ENCODE measurements at regions not wholly inside any gene's neighbourhood (a gene's known extent, or its start where the extent isn't known, plus 50 kb on each side); places are given as distances from the start of the nearest gene placed in this dataset.

DNA sequence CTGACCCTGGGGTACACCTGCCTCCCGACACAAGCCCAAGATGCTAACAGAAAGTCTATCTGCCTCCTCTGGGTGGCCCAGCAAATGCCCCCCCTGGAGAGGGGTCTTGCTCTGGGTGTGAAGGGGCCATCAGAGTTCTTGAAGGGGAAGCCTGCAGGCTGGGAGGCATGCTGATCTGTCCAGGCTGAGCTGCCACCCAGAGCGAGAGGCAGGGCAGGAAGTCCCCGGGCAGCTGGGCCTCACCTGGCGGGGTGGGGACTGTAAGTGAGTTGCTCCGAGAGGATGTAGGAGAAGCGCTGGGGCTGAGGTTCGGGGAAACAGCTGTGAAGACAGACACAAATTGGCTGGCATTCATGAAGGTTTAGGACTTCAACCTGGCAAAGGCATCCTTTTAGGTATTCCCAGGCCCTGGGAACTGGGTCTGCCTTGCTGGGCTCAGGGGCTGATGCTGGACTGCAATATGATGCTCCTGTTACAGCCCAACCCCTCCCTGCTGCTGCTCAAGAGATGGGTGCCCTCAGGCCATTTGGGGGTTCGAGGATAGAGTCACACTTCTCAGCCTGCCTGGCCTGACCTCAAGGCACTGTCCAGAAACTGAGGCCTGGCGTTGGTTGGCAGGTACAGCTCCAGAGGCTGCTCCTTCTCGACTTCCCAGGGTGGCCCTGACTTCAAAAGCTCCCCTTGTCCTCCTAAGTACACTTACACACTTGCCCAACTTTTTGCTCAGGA lies 60.2 kb upstream of the LYVE1 start:
- intact Hi-C loops (cut with DNase I; ENCODE audit: low total_unique reads) = no loop called here
- H3K4me3 ChIP-seq (ENCODE audit: low read depth, poor library complexity, severe bottlenecking) = no peak overlapping the region
- TF ChIP-seq, protein P1, sequence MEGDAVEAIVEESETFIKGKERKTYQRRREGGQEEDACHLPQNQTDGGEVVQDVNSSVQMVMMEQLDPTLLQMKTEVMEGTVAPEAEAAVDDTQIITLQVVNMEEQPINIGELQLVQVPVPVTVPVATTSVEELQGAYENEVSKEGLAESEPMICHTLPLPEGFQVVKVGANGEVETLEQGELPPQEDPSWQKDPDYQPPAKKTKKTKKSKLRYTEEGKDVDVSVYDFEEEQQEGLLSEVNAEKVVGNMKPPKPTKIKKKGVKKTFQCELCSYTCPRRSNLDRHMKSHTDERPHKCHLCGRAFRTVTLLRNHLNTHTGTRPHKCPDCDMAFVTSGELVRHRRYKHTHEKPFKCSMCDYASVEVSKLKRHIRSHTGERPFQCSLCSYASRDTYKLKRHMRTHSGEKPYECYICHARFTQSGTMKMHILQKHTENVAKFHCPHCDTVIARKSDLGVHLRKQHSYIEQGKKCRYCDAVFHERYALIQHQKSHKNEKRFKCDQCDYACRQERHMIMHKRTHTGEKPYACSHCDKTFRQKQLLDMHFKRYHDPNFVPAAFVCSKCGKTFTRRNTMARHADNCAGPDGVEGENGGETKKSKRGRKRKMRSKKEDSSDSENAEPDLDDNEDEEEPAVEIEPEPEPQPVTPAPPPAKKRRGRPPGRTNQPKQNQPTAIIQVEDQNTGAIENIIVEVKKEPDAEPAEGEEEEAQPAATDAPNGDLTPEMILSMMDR (IDR thresholded peaks at IDR 0.05) = no peak
- TF ChIP-seq POLR2A (IDR thresholded peaks at IDR 0.05) = no peak
- 88 to 90% methylated on average over 10 of the region's 10 CpGs for WGBS, 2 donors
- peak in 1 of 2 donors; percentile 76 for DNase-seq (ENCODE audit: low spot score in 2 of 2)

DNA sequence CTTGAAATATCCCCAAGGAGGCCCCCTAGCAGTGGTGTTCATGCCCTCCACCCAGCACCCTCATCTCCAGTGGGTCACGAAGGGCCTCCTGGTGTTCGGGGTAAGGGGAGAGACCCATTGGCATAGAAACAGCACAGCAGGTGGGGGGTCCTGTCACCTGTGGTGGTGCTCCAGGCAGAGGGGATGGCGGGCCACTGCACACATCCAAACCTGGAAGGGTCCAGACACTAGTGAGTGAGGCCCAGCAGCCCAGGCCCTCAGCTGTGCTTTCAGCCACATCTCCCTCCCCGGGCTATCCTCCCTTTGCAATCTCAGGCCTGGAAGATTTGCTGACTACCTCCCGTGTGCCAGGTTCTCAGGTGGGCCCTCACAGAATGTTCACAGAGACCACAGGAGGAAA lies 59.4 kb upstream of the LYVE1 start:
- DNase-seq (ENCODE audit: low spot score in 2 of 2) = peak in 1 of 2 donors; percentile 70
- TF ChIP-seq, protein P1 (IDR thresholded peaks at IDR 0.05) = no peak
- TF ChIP-seq POLR2A (IDR thresholded peaks at IDR 0.05) = no peak
- intact Hi-C loops (cut with DNase I; ENCODE audit: low total_unique reads) = no loop called here
- 87 to 100% methylated on average over 5 of the region's 5 CpGs for WGBS, 2 donors
- no peak overlapping the region for H3K4me3 ChIP-seq (ENCODE audit: low read depth, poor library complexity, severe bottlenecking)

DNA sequence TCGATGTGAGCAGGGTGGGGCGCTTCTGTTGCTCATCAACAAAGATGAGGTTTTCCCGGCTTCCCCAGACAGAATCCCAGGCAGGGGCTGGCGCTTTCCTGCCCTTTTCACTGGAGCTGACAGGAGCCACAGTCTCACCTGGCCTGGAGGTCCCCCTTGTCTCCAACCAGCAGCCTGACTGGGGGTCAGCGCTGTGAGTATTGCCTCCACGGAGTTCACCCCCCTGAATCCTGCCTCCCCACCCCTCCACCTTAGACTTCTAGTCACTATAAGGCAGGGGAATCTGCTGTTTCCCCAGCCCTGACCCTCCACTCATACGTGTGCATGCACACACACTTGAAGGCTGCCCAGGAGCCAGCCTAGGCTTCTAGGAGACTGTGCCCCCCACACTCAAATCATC lies 58.8 kb upstream of the LYVE1 start:
- TF ChIP-seq POLR2A (IDR thresholded peaks at IDR 0.05) = no peak
- TF ChIP-seq, protein P1 (IDR thresholded peaks at IDR 0.05) = no peak
- no peak overlapping the region for H3K4me3 ChIP-seq (ENCODE audit: low read depth, poor library complexity, severe bottlenecking)
- DNase-seq (ENCODE audit: low spot score in 2 of 2) = peak in 1 of 2 donors; percentile 52
- 92 to 93% methylated on average over 7 of the region's 7 CpGs for WGBS, 2 donors
- intact Hi-C loops (cut with DNase I; ENCODE audit: low total_unique reads) = no loop called here

DNA sequence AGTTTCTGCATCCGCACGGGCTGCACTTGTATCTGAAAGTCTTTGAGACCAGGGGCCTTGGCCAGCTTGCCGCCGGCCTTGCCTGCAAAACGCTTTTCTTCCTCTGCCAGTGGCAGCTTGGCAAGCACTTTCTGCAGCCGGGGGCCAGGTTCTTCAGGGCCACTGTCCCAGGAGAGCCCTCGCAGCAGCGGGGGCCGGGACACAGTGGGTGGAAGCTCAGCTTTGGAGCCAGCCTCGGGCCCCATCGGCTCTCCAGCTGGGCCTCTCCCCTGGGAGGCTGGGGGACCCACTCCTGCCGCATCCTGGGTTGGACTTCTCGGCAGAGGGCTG lies 57.5 kb upstream of the LYVE1 start:
- DNase-seq (ENCODE audit: low spot score in 2 of 2) = peak in 1 of 2 donors; percentile 77
- WGBS, 2 donors = 52 to 88% methylated on average over 8 to 11 of the region's 13 CpGs
- intact Hi-C loops (cut with DNase I; ENCODE audit: low total_unique reads) = no loop called here
- TF ChIP-seq, protein P1 (IDR thresholded peaks at IDR 0.05) = no peak
- TF ChIP-seq POLR2A (IDR thresholded peaks at IDR 0.05) = no peak
- no peak overlapping the region for H3K4me3 ChIP-seq (ENCODE audit: low read depth, poor library complexity, severe bottlenecking)

DNA sequence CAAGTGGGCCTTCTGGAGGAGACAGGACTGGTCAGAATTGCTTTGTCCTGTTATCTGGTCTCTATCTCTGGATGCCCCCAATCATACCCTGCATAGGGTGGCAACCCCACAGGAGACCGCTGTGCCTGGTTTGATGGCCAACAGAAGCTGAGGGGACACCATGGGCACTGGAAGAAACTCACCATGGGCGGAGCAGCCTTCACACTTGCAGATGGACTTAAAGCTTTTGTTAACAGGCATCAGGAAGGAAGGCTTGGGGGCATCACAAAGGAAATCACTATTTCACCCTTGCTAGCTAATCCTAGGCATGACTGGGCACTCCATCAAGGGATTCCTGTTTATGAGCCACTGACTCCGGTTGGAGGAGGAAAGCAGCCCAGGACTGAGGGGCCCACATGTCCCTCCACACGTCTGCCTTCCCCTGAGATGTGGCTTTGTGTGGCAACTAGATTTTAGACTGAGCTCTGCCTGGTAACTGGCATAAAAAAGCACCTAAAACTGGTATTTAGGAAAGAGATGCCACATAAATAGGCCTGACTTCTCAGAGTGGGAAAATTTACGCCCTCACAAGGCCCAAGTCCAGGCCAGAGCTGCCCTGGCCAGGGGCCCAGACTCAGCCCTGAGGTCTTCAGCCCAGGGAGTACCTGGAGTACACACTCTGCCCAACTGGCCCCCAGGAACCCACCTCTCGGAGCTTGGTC lies 57.0 kb upstream of the LYVE1 start:
- intact Hi-C loops (cut with DNase I; ENCODE audit: low total_unique reads) = no loop called here
- no peak overlapping the region for H3K4me3 ChIP-seq (ENCODE audit: low read depth, poor library complexity, severe bottlenecking)
- 86 to 88% methylated on average over 6 of the region's 6 CpGs for WGBS, 2 donors
- peak in 1 of 2 donors; percentile 75 for DNase-seq (ENCODE audit: low spot score in 2 of 2)
- TF ChIP-seq, protein P1 (IDR thresholded peaks at IDR 0.05) = no peak
- TF ChIP-seq POLR2A (IDR thresholded peaks at IDR 0.05) = no peak
